Thoracic aorta (tissue), 2 donors: ENCODE measurements at regions not wholly inside any gene's neighbourhood (a gene's known extent, or its start where the extent isn't known, plus 50 kb on each side); places are given as distances from the start of the nearest gene placed in this dataset.

Source experiments
- ATAC-seq: fragments of 150-250 bp; one replicate; pipeline ENCODE4 v1.8.0; 2017; ENCODE audit warnings: low read depth; ENCODE audit not compliant: insufficient number of reproducible peaks, low FRiP score
- DNase-seq: peaks from one replicate; pipeline ENCODE4 v3.0.0-alpha.2; 2020; ENCODE audit warnings: low spot score
- H3K27ac ChIP-seq, 2 donors: fragments of 200-600 bp; sonication (generic); 1 replicate in 1 of 2; 2 replicates in 1 of 2; pipeline ENCODE4 v1.5.1; 2016; ENCODE audit warnings: mild to moderate bottlenecking in 2 of 2, moderate library complexity in 2 of 2
- H3K27me3 ChIP-seq: fragments of 200-600 bp; sonication (generic); replicated peaks from 2 replicates; pipeline ENCODE4 v1.6.0; 2016; ENCODE audit warnings: mild to moderate bottlenecking; ENCODE audit not compliant: insufficient read depth
- H3K36me3 ChIP-seq: fragments of 200-600 bp; sonication (generic); one replicate; pipeline ENCODE4 v1.5.1; 2016
- H3K4me1 ChIP-seq, 2 donors: fragments of 200-600 bp; sonication (generic); 1 replicate in 1 of 2; 2 replicates in 1 of 2; pipeline versions ENCODE4 v1.5.1 to v1.6.0; 2016; ENCODE audit warnings: low read depth in 2 of 2, mild to moderate bottlenecking in 1 of 2; ENCODE audit not compliant: control insufficient read depth in 1 of 2
- H3K4me3 ChIP-seq: fragments of 200-600 bp; sonication (generic); 2 replicates; pipeline ENCODE4 v1.5.1; 2016; ENCODE audit warnings: mild to moderate bottlenecking
- H3K9me3 ChIP-seq: fragments of 200-600 bp; sonication (generic); 2 replicates; pipeline ENCODE4 v1.5.1; 2016
- TF ChIP-seq, protein P1 (sequence below): fragments of 200-600 bp; sonication (generic); IDR thresholded peaks from one replicate; pipeline ENCODE4 v1.5.1; 2019; ENCODE audit warnings: antibody characterized with exemption

DNA sequence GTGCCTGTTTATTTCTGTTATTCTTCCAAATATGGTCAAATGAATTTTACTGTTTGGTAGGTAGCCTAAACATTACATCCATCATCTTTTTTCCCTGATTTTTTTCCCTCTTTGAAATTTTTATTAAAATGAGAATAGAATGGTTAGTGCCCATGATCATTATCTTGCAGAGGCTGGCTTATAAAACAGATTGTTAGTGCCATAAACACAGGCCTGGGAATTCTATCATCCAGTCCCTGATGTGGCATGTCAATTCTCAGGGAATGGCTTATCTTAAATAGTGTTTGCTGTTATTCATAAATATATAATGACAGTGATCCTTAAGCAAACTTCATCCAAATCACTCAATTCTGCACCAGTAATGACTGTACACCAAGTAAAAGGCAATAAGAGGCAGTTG, 207.3 kb downstream of the TUSC7 start:
- H3K9me3 ChIP-seq, result no peaks in the 10 kb centered on the region
- TF ChIP-seq, protein P1, sequence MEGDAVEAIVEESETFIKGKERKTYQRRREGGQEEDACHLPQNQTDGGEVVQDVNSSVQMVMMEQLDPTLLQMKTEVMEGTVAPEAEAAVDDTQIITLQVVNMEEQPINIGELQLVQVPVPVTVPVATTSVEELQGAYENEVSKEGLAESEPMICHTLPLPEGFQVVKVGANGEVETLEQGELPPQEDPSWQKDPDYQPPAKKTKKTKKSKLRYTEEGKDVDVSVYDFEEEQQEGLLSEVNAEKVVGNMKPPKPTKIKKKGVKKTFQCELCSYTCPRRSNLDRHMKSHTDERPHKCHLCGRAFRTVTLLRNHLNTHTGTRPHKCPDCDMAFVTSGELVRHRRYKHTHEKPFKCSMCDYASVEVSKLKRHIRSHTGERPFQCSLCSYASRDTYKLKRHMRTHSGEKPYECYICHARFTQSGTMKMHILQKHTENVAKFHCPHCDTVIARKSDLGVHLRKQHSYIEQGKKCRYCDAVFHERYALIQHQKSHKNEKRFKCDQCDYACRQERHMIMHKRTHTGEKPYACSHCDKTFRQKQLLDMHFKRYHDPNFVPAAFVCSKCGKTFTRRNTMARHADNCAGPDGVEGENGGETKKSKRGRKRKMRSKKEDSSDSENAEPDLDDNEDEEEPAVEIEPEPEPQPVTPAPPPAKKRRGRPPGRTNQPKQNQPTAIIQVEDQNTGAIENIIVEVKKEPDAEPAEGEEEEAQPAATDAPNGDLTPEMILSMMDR, result no peak
- H3K27ac ChIP-seq, result no peak overlapping the region
- DNase-seq, result no peak
- no peak overlapping the region for H3K4me3 ChIP-seq
- no peaks in the 10 kb centered on the region for H3K27me3 ChIP-seq
- no peaks in the 10 kb centered on the region for H3K4me1 ChIP-seq
- no peak for ATAC-seq
- H3K36me3 ChIP-seq, result no peaks in the 10 kb centered on the region

DNA sequence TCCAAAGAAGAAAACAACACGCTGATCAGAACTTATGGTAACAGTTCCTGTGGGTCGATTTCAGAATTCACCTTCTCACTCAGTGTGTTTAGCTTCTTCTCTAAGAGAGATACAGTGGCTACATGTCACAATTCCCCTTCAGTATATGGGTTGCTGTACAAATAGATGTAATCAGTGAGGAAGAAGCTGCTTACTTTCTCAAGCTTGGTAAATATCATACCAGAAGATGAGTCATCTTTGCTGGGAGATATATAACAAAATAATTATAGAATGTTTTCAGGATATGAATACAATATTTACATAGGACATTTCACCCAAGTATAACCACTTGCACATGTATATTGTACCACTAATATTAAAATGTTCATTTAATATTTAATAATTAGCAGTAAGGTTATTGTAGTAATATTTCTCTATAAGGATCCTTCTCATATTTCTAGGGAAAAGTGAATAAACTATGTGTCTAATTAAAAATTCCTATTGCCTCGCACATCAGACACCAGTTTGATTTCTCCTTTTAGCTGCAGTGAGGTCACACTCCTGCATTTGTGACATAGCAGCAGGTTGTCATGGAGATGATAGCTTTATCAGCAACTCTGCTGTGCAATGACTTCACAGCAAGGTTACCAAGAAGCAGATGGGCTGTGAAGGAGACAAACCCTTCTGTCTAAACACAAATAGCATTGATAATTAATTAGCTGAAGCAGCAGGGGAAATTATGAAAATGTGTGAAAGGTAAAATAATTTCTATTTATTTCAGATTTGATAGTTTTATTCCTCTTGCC, 211.4 kb downstream of the TUSC7 start:
- Histone ChIP-seq H3K4me1 (no peaks in the 10 kb centered on the region), H3K4me3 (no peak overlapping the region), H3K27me3 (no peaks in the 10 kb centered on the region), H3K36me3 (no peaks in the 10 kb centered on the region), H3K9me3 (peaks cover 5% of the 10 kb centered on the region), H3K27ac (no peak overlapping the region)
- ATAC-seq (no peak), DNase-seq (no peak)
- TF ChIP-seq, protein P1, result no peak

DNA sequence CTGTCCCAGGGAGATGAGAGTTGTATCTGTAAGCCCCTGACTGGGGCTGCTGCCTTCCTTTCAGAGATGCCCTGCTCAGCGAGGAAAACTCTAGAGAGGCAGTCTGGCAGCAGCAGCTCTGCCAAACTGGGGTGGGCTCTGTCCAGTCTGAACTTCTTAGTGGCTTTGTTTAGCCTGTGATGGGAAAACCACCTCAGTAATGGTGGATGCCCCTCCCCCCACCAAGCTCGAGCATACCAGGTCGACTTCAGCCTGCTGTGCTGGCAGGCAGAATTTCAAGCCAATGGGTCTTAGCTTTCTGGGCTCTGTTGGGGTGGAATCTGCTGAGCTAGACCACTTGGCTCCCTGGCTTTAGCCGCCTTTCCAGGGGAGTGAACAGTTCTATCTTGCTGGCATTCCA, 218.3 kb downstream of the TUSC7 start:
- Histone ChIP-seq H3K4me3 (no peak overlapping the region), H3K27me3 (no peaks in the 10 kb centered on the region), H3K4me1 (no peaks in the 10 kb centered on the region), H3K9me3 (peaks cover 5% of the 10 kb centered on the region), H3K27ac (no peak overlapping the region), H3K36me3 (no peaks in the 10 kb centered on the region)
- DNase-seq, result no peak
- ATAC-seq, result no peak
- TF ChIP-seq, protein P1, result no peak

- no peaks in the 10 kb centered on the region for H3K36me3 ChIP-seq
- H3K27me3 ChIP-seq, result no peaks in the 10 kb centered on the region
- H3K4me1 ChIP-seq, result no peaks in the 10 kb centered on the region
- peaks cover 2% of the 10 kb centered on the region for H3K9me3 ChIP-seq
- ATAC-seq (no peak), DNase-seq (no peak)
- no peak overlapping the region for H3K27ac ChIP-seq
- TF ChIP-seq, protein P1, result no peak
- no peak overlapping the region for H3K4me3 ChIP-seq
Measured at GRCh38 chr3:116929505-116930222, 220.1 kb downstream of the TUSC7 start.

GRCh38 chr3:116930786-116931185, 221.2 kb downstream of the TUSC7 start:
- Histone ChIP-seq H3K36me3 (no peaks in the 10 kb centered on the region), H3K27ac (no peak overlapping the region), H3K4me3 (no peak overlapping the region), H3K9me3 (no peaks in the 10 kb centered on the region), H3K27me3 (no peaks in the 10 kb centered on the region), H3K4me1 (no peaks in the 10 kb centered on the region)
- TF ChIP-seq, protein P1, result no peak
- DNase-seq (no peak), ATAC-seq (no peak)
